ENCODE measurements at regions not wholly inside any gene's neighbourhood (a gene's known extent, or its start where the extent isn't known, plus 50 kb on each side); places are given as distances from the start of the nearest gene placed in this dataset.

DNA sequence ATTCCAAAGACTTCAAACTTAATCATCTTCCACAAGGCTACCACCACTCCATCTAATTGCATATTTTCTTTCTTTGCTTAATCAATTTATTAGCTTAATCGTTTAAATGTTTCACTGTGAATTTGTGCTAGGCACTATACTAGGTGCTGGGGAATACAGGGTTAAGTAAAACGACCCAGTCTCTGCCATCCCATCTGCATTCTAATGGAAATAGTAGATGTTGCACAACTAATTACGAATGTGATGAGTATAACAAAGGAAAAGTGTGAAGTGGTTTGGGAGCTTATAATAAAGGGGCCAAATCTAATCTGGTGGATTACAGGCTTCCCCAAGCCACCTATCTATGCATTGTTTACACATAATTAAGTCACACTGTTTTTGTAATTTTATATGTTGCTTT lies 147.1 kb downstream of the FAM181B start:
- no peak overlapping the region for H3K27ac ChIP-seq

DNA sequence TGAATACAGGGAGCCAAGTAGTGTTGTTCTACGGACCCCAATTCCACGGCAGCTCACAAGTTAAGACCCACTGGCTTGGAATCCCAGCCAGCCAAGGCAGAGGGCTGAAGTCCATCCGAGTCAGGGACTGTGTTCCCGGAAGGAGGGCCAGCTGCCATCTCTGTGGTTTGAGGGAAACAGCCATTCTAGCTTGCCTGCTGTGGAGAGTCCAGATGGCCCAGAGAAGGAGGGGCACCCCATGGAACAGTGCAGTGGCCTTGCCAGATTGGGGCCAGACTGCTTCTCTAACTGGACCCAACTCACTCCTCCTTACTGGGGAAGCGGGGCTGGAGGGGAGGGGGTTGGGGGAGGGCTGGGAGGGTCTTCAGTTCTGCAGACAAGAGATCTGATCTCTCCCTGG lies 156.4 kb downstream of the FAM181B start:
- Histone ChIP-seq H3K27ac (no peak overlapping the region), H3K4me3 (no peak overlapping the region)
- no peak for DNase-seq (ENCODE audit: low spot score)
- TF ChIP-seq, protein P1, sequence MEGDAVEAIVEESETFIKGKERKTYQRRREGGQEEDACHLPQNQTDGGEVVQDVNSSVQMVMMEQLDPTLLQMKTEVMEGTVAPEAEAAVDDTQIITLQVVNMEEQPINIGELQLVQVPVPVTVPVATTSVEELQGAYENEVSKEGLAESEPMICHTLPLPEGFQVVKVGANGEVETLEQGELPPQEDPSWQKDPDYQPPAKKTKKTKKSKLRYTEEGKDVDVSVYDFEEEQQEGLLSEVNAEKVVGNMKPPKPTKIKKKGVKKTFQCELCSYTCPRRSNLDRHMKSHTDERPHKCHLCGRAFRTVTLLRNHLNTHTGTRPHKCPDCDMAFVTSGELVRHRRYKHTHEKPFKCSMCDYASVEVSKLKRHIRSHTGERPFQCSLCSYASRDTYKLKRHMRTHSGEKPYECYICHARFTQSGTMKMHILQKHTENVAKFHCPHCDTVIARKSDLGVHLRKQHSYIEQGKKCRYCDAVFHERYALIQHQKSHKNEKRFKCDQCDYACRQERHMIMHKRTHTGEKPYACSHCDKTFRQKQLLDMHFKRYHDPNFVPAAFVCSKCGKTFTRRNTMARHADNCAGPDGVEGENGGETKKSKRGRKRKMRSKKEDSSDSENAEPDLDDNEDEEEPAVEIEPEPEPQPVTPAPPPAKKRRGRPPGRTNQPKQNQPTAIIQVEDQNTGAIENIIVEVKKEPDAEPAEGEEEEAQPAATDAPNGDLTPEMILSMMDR (IDR thresholded peaks at IDR 0.05), result no peak

More for the DNA sequence above, 147.1 kb downstream of the FAM181B start:
- no peak for DNase-seq (ENCODE audit: low spot score)
- H3K4me3 ChIP-seq, result no peak overlapping the region
- TF ChIP-seq, protein P1 (IDR thresholded peaks at IDR 0.05), result no peak

DNA sequence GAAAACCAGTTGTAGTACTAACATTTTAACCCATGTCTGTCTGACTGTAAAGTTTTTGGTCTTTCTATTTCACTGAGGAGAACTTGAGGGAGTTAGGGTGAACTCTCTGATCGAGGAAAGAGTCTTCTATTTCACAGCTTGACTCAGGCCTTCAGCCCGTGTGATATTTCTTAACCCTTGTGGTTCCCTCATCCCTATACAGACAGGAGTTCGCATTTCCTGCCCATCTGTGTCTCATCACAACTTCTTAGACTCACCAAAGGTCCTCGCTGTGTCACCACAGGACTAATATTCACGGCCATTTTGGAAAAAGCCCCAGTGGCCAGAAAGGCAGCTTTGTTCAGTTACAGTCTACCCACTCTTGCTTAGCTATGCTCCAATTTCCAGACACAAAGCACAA lies 172.8 kb downstream of the FAM181B start:
- no peak overlapping the region for H3K4me3 ChIP-seq
- no peak for DNase-seq (ENCODE audit: low spot score)
- H3K27ac ChIP-seq, result no peak overlapping the region
- TF ChIP-seq, protein P1 (IDR thresholded peaks at IDR 0.05), result no peak

DNA sequence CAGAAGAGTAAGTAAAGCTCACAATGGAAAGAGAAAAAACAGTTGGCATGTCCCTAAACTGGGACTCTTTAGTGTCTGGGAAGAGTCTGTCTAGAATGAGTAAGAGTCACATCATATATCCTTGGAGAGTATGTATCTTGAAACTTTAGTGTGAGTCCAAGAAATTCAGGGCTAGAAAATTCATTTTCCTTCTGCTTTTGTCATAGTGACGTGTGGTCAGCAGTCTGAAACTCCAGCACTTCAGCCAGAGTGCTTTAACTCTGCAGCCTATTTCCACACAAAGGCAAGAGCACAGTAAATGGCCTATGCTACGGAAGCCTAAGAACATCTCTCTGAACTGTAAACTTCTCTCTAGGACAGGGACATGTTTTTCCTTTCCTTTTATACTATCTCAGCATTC lies 174.1 kb downstream of the FAM181B start:
- H3K27ac ChIP-seq, result no peak overlapping the region
- TF ChIP-seq, protein P1 (IDR thresholded peaks at IDR 0.05), result no peak
- DNase-seq (ENCODE audit: low spot score), result no peak
- no peak overlapping the region for H3K4me3 ChIP-seq

DNA sequence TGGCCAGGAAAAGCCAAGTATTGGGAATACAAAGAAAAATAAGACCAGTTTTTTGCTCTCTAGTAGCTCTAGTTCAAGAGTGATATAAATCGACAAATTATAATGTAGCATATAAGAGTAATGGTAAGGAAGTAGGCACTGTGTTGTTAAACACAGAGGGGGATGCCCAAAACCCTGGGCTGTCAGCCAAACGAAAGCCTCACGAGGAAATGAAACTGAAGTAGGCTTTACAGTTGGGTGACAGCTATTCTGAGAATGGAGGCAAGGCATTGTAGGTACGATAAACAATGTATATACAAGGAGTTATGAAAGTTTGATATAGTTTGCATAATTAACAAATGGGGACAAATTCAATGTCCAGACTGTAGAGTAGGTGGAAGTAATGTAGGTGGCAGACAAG lies 176.4 kb downstream of the FAM181B start:
- TF ChIP-seq, protein P1 (IDR thresholded peaks at IDR 0.05), result no peak
- no peak for DNase-seq (ENCODE audit: low spot score)

DNA sequence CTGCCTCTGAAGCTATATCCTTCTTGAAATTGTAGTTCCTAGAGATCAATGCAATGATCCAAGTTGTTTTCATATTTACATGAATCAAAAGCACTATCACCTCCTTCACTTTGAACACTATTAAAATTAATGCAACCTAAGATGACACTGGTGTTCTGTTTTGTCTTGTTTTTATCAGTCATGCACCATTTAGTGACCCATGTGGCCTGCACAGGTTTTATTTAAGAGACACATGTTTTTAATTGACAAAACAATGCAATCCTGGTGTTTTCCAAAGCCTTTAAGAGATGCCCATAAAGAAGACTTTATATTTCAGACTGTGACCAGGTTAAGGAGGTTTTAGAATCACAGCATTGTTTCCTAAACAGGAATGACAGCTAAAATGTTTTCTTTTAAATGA lies 177.5 kb downstream of the FAM181B start:
- H3K4me3 ChIP-seq, result no peak overlapping the region
- TF ChIP-seq, protein P1 (IDR thresholded peaks at IDR 0.05), result no peak
- no peak for DNase-seq (ENCODE audit: low spot score)
- H3K27ac ChIP-seq, result no peak overlapping the region

More for the DNA sequence above, 176.4 kb downstream of the FAM181B start:
- Histone ChIP-seq H3K27ac (no peak overlapping the region), H3K4me3 (no peak overlapping the region)

DNA sequence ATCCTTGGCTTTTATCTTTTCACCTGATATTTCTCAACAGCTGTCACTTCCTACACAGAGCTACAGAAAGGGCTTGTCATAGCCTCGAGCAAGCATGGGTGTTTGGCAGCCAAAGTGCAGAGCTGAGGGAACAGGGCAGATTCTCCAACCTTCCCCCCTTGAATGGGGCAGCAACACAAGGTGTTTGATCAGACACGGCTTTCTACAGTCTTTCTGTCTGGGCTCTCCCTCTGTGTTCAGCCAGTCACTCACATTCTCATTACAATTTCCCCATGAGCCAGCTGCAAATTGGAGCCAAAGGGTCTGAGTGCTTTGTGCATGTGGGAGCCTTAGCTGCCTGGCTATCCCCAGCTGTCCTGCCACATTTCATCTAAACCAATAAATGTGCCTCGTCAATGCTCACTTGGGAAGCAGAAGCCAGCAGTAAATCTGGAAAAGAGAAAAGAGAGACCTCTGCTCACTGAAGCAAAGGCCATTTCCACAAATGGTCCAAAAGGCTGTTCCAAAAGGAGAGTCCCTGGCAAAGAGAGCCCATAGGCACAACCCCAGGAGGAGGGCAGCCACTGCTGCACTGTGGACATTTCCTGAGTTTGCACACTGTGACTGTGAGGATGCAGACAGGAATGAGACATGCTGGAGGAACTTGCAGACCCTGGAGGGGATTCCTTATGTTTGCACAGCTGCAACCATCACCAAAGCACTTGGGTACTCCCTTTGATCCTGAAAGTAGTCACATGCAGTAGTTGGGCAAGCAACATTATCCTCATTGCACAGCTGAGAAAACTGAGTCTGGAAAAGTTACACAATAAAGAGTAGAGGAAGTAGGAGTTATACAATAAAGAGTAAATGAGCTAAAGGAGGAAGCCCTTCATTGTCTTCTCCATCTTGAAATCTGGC lies 186.8 kb downstream of the FAM181B start:
- DNase-seq (ENCODE audit: low spot score), result no peak
- no peak overlapping the region for H3K4me3 ChIP-seq
- TF ChIP-seq, protein P1 (IDR thresholded peaks at IDR 0.05), result no peak
- no peak overlapping the region for H3K27ac ChIP-seq

All from coronary artery (tissue), 2 donors.